ENCODE measurements at regions not wholly inside any gene's neighbourhood (a gene's known extent, or its start where the extent isn't known, plus 50 kb on each side); places are given as distances from the start of the nearest gene placed in this dataset.
"Not testable (repeated sequence)": the region's sequence is repeated elsewhere in the genome, so short reads cannot be mapped to it uniquely, and the experiment has no call there.

DNA sequence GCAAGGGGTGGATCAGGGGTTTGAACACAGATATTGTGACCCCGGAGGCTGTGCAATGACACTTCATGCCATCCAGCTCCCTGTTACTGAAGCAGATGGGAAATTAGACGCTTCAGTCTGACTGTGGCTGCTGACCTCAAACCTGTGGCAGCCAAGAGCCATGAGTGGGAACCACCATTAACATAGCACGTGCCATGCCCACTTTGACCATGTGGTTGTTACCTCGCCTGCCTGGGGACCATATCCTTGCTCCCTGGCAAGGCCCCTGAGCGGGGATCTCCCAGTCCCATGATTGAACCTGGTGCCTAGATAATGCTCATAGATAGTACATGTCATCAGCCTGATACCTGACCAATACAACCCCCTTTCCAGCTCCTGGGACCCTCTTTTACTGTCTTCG is 68.9 kb downstream of the CYP26B1 start:
- DNase-seq (ENCODE audit: low spot score), result no peak

DNA sequence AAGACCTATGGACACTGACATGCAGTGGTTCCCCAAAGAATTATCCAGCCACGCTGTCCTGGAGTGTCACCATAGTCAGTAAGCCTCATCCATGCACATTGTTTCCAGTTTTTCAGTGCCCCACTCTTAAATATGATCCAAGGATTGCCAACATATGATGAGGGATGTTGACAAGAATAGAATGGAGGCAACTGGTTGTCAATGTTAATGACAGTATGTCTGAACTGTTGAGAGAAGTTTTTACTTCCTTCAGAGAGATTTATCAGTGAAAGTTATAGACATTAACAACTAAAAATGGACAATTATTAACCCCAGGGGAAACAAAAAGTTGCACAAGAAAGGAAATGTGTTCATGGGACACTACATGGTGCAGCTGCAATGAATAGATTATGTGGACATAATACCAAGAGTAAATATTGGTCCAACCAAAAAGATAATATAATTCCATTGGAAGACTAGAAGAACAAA is 69.9 kb downstream of the CYP26B1 start:
- no peak for DNase-seq (ENCODE audit: low spot score)

DNA sequence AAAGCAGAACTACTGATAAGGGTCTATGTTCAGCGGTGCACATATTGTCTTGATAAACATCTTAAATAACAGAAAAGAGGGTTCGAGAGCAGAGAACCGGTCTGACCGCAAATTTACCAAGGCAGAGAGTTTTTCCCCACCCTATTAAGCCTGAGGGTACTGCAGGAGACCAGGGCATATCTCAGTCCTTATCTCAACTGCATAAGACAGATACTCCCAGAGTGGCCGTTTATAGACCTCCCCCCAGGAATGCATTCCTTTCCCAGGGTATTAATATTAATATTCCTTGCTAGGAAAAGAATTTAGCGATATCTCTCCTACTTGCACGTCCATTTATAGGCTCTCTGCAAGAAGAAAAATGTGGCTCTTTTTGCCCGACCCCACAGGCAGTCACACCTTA is 74.3 kb downstream of the CYP26B1 start:
- not testable (repeated sequence) for DNase-seq (ENCODE audit: low spot score)

DNA sequence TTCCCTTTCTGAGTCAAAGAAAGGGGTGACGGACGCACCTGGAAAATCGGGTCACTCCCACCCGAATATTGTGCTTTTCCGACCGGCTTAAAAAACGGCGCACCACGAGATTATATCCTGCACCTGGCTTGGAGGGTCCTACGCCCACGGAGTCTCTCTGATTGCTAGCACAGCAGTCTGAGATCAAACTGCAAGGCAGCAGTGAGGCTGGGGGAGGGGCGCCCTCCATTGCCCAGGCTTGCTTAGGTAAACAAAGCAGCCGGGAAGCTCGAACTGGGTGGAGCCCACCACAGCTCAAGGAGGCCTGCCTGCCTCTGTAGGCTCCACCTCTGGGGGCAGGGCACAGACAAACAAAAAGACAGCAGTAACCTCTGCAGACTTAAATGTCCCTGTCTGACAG is 83.5 kb downstream of the CYP26B1 start:
- DNase-seq (ENCODE audit: low spot score), result not testable (repeated sequence)

DNA sequence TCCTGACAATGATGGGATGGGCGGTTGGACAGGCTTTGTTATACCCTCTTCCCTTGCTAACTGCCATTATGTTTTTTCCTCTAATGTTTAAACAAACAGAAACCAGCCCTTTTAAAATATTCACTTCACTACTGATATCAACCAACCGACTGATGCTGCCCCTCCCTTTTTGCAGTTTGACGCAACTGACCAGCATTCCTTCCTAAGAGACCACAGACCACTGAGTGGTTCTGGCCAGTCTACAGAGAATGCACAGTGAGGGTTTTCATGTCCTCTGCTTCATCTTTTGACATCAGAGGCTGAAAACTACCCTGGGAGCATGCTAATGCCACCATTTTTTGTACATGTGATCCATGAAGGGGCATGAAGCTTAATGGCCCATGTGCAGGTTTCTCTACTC is 85.3 kb downstream of the CYP26B1 start:
- DNase-seq (ENCODE audit: low spot score), result no peak

DNA sequence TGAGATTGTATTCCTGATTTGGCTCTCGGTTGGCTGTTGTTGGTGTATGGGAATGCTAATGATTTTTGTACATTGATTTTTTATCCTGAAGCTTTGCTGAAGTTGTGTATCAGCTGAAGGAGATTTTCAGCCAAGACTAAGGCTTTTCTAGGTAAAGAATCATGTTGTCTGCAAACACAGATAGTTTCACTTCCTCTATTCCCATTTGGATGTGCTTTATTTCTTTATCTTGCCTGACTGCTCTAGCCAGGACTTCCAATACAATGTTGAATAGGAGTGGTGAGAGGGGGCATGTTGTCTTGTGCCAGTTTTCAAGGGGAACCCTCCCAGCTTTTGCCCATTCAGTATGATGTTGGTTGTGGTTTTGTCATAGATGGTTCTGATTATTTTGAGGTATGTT is 90.4 kb downstream of the CYP26B1 start:
- DNase-seq (ENCODE audit: low spot score), result no peak

DNA sequence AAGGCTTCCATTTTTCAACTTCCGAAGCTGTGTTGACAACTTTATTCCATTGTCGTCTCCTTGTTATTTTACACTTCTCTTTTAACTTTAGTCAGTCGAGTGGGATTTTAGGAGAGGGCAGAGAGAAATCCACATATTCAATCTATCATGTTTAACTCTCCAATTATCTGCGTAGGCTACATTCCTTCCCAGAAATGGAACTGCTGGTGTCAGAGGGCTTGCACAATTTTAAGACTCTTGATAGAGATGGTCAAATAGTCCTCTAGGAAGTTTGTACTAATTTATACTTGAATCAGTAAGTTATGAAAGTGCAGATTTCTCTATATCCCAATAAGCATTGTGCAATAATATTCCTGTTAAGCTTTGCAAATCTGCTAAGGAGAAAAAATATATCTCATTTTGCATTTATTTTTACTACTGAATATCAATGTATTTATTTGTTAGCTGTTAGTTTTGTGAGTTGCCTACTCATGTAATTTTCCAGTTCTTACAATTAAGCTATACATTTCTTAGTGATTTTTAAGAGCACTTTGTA is 95.6 kb downstream of the CYP26B1 start:
- no peak for DNase-seq (ENCODE audit: low spot score)

DNA sequence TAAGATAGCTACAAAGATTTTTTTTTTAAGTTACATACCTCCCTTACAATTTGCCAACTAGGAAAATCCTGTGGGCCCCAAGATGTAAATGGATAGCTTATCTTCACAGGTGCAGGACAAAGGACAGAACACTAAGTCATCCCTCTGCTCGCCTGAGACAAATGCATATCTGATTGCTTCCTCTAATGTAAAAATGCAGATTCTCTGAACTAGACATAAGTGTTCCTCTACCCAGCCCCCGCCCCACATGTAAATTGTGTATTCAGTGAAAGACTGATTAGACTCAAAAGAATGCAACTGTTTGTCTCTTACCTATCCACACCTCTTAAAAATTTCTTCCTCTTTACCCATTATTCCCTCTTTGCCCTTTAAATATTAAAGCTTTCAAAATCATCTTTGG is 96.5 kb downstream of the CYP26B1 start:
- no peak for DNase-seq (ENCODE audit: low spot score)

DNA sequence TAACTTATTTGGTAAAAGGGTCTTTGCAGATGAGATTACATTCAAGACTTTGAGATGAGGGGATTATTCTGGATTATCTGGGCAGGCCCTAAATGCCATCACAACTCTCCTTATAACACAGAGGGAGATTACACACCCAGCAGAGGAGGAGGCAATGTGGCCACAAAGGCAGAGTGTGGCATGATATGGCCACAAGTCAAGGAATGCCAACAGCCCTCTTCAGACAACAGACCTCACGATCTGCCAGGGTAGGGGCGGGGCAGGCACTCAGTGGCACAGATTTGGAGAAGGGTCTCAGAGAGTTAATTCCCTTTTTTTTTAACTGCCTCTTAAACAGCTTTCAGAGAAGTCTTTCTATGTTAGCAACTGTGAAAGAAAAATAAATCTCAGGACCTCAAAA is 96.9 kb downstream of the CYP26B1 start:
- no peak for DNase-seq (ENCODE audit: low spot score)

DNA sequence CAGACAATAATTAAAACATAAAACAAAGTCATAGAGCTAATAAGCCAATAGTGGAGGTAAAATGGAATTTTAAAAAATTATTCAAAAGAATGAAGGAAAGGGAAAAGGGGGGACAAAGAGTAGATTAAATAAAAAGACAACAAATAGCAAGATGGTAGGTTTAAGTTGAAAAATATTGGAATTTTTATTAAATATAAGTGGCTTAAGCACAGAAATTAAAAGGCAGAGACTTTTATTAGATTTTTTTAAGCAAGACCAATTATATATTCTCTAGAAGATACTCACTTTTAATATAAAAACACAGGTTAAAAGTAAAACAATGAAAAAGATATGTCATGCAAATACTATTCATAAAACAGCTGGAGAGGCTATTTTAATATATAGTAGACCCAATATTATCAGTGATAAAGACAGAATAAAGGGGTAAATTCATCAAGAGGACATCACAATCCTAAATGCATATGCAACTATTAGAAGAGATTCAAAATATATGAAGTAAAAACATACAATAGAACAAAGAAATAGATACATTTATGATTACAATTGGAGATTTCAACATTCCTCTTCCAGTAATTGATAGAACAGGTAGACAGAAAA is 98.7 kb downstream of the CYP26B1 start:
- no peak for DNase-seq (ENCODE audit: low spot score)

DNA sequence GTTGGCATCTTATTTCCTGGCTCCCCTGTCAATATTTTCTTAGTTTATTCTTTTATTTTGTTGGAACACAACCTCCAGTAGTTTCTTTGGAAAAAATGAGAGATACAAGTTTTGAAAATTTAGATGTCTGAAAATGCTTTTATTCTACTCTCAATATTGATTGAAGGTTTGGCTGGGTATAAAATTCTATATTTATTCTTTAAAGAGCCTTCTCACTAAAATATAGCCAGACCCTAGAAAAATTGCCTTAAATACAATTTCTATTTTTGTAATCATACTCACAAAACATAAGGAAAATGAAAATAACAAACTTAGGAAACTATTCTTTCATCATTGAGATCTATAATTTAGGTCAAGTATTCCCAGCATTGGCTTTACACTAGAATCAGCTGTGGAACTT is 103.7 kb downstream of the CYP26B1 start:
- DNase-seq (ENCODE audit: low spot score), result no peak

DNA sequence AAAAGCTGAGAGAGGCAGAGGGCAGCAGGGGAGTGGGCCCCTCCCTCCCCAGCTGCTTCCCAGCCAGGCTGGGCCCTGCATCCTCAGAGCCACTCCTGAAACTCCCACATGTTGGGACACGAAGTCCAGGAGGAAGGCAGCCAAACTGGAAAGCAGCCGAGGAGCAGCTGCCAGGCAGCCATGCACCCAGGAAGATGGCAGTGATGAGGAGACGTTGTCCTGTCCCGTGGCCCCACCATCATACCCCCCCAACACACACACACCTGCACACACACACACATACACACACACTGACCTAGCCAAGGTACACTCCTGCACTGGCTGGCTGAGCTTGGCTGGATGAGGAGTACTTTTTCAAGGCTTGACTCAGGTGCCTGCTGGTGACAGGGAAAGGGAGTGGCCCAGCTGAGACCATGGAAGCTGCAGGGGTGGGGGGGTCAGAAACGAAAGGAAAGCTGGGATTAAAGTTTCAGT is 106.0 kb downstream of the CYP26B1 start:
- DNase-seq (ENCODE audit: low spot score), result no peak

DNA sequence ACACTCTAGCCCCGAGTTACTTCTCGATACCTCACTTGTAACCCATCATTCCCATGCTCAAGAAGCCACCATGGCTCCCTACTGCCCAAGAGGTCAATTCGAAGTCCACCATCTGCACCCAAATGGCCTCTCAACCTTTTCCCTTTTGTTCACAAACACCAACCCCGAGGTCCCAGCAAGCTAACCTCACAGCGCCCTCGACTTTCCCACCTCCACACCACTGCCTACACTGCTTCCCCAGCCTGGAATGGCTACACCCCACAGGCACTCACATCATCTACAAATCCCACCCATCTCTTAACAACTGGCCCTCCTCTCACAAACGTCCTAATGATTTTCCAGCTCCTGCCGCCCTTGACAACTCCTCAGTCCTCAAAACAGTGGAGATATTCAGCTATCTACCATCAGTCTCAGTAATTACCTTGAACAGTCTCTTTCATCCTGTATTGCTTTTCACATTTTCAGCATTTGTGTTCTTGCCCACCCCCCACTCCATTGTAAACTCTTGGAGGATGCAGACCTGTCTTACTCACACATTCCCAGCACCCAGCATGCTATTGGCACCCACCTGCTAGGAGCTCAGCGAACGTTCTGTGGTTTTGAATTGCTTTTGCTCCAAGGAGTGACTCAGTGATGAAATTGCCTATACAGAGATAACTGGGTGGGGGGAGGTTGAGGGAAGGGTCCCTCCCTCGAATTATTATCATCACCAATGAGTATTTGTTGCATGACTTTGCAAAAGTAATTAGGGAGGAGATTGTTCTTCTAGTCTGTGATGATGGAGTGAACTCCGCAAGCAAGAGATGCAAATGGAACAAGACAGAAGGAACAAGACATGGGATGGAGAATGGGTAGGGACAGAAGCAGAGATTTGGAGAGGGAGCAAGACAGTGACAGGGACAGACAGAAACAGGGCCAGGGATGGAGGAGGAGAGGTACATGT is 106.8 kb downstream of the CYP26B1 start:
- DNase-seq (ENCODE audit: low spot score), result no peak

DNA sequence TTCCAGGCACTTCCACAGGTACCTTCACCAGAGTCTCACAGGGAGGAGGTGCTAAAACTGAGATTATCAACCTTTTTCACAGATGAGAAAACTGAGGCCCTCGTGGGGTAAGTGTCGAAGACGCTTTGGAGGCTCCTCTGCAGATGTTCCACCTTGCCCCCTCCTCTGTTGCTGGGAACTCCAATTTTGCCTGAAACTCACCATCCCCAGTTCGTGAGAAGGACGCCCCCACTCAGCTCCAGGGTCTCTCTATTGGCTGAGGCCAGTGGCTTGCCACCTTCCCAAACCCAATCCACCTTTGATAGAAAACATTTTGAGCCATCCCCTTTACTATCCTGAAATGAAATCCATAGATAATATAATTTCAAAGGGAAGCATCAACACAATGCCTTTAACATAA is 109.1 kb downstream of the CYP26B1 start:
- DNase-seq (ENCODE audit: low spot score), result no peak

DNA sequence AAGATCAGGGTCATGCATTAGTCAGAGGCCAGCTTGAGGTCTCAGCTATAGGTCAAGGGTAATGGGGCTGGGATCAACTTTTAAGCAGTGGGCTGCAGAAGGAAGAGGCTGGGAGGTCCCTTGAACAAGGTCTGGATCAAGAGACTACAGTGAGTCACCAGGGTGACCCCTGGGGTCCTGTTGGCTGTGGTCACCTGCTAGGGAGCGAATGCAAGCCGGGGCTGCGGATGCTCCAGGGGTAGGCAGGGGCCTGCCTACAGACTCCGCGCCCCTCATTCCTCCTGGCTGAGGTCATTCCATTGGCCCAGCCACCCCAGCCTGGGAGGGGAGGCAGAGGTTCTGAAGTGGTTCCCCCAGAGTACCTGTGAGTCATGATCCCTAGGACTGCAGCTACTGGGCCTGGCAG is 110.4 kb downstream of the CYP26B1 start:
- no peak for DNase-seq (ENCODE audit: low spot score)

DNA sequence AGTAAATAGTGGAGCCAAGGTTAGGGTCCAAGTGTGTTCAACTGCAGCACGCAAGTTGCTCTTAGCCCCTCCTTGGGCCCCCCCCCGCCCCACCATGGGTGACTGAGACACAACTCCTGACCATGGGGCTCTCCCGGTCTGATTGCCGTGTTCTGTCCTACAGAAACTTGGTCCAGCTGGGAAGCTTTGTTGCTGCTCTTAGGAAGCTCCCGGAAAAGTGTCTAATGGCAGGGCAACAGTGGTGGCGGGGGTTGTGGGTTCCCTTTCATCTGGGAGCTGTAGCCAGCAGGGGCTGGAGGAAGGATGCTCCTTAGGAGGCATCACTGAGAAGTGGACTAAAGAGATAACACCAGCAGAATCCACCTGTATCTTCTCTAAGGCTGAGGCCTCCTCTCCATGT is 111.1 kb downstream of the CYP26B1 start:
- no peak for DNase-seq (ENCODE audit: low spot score)

DNA sequence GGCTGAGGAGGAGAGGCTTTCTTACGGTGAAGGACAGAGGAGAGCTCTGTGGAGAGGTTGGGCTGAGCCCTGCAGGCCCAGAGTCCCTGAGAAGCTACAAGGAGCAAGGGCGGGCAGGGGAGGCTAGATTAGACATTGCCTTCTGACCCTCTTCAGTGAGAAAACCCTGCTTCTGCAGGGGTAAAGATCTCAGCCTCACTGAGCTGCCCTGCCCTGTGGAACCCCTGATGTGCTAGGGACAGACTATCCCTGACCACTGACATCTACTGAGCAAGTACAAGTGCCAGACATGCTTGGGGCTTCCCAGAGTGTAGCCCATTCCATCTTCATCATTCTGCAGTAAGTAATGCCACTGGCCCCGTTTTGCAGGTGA is 111.5 kb downstream of the CYP26B1 start:
- no peak for DNase-seq (ENCODE audit: low spot score)

DNA sequence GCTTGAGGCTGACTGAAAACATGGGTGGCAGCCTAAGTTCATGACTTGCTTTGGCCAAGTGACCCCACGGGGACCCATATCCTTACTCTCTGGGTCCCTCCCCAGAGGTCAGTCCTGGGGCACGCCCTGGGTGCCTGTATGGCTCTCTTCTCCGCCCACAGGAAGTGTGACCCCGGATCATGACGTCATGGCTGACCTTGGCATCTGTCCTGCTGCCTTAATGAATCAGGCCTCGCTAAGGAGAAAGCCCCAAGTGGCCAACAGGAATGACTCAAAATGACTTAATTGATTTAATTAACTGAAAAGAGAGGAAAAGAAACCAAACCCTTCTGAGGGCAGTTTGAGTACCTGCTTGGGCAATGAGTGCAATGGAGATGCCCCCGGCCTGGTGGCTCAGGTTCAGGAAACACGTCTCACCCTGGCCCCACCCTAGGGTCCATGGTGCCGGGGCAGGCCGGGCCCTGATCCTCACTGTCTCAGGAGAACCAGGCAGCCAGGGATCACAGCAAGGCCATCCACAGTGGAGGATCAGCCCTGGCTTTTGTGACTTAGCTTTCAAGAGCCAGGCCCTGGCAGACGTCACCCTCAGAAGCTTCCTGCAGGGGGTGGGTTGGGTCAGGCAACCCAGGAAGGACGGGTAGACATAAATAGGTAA is 112.0 kb downstream of the CYP26B1 start:
- no peak for DNase-seq (ENCODE audit: low spot score)

DNA sequence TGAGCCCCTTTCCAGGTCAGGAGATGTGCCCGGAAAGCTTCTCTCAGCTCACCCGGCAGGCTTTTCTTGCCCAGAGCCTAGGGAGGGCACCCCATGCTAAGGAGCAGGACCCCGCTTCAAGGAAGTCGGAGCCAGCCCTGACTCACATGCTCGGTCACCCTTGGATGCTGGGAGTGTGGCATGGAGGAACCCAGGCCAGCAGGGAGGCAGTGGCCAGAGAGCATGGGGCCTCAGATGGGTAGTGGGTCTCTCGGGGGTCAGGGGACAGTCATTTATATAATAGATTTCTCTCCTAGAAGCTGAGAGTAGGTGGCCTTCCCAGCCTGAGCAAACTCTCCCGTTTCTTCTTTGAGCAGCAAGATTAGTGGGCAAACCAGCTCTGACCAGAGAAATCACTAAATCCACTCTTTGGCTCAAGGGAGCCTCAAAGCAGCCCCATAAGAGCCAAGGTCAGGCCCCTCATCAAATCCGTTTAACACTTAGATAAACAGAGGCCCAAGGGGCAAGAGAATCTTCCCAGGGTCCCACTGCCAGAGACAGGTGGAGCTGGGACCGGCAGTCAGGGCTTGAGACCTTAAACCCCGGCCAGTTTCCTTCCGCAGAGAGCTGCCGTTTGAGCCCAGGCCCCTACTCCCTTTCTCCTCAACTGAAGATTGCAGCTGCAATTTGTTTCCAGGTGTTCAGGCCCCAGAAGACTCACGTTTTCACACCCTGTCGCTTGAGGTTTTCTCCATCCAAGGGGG is 113.1 kb downstream of the CYP26B1 start:
- DNase-seq (ENCODE audit: low spot score), result no peak

DNA sequence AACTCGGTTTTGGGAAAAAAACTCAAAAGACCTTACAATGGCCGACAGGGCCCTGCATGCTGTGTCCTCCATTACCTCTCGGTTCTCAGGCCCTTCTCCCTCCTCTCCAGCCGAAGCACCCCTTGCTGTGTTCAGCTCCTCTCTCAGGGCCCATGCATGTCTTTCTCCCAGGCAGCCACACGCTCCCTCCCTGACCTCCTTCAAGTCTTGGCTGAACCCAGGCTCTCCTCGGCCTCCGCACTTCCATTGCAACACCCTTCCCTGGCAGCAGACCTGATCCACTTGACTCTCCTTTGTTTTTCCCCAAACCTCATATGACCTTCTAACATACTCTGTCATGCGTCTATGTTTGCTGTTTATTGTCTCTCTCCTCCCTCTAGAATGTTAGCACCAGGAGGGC is 114.0 kb downstream of the CYP26B1 start:
- no peak for DNase-seq (ENCODE audit: low spot score)

DNA sequence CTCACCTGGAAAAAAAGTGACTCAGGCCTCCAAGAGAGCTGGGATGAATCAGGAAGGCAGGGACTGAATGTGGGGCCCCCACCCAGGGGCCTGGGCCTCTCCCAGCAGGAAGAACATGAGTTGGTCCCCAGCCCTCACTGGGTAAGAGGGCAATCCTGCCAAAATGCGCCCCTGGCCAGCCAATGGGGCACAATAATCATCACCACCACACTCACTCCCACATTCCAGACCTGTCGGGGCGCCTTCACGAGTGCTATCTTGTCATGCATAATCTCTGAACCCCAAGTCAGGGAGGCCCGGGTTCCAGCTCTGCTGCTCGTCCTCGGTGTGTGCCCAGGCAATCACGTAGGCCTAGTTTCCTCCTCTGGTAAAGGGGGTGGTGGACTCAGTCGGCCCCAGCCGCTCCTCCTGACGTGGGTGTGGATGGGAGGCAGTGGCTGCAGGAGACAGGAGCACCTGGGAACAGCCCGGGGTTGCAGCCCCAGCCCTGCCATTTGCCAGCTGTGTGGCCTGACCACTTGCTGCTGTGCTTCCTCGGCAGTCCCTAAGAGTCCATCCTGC is 115.1 kb downstream of the CYP26B1 start:
- no peak for DNase-seq (ENCODE audit: low spot score)
